ENCODE measurements at regions not wholly inside any gene's neighbourhood (a gene's known extent, or its start where the extent isn't known, plus 50 kb on each side); places are given as distances from the start of the nearest gene placed in this dataset.
"Not testable (repeated sequence)": the region's sequence is repeated elsewhere in the genome, so short reads cannot be mapped to it uniquely, and the experiment has no call there.

DNA sequence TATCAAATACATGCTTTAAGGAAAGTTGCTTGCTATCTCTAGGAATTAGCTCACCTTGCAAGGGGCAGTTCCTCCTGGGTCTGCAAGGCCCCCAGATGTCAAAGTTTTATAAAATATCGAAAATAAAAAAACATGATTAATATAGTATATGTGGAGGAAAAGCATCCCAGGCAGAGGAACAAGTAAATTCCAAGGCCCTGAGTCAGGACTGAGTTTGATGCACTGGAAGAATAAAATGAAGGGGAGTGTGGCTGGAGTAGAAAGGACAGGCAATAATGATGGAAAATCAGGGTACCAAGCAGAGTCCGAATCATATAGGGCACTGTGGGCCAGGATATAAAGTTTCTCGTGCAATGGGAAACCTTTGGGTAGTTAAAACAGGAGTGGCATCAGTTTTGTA lies 112.4 kb upstream of the EEPD1 start:
- DNase-seq, result no peak

- DNase-seq, result no peak
Measured at GRCh38 chr7:36044101-36044892, 108.8 kb upstream of the EEPD1 start.

DNA sequence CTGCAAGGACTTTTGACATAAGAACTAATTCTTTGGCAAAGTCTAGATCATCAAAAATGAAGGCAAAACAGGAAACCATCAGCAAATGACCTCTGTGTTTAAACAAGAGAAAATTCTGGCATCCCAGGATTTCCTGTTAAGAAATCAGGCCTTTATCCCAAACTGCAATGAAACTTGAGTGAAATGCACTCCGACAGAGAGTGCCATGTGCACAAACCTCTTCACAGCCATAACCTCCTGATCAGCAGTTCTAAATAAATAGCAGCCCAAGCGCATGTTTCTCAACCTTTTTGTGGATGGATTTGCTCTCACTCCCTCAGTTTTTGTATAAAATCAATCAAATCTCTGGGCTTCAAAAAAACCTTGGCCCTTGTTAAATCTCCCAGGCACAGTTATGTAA lies 107.7 kb upstream of the EEPD1 start:
- no peak for DNase-seq

- no peak for DNase-seq
Measured at GRCh38 chr7:36045830-36046341, 107.2 kb upstream of the EEPD1 start.

DNA sequence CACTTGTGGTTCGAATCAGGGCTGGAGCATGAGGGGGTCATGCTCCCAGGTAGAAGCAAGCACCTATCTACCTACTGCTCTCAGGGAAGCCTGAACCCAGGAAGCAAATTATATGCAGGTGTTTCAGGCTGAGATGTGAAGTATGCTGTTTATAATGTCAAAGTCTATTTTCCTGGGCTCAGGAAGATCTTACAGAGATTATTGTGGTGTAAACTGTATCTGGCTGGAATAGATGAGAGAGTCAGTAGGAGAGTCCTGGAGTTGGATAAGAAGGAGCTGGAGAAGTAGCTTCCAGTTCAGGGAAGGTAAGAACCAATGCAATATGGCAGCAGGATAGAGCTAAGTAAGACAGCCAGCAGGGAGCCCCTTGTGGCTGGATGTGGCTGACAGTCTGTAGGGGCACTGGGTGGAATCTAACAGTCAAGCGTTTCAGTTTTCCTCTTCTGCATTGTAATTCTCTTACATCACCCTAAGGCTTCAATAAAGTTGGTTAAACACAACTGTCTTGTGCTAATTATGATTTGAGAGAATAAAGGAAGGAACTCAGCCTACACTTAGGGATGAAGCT lies 105.9 kb upstream of the EEPD1 start:
- no peak for DNase-seq

GRCh38 chr7:36048141-36048901 lies 104.7 kb upstream of the EEPD1 start:
- DNase-seq, result no peak

DNA sequence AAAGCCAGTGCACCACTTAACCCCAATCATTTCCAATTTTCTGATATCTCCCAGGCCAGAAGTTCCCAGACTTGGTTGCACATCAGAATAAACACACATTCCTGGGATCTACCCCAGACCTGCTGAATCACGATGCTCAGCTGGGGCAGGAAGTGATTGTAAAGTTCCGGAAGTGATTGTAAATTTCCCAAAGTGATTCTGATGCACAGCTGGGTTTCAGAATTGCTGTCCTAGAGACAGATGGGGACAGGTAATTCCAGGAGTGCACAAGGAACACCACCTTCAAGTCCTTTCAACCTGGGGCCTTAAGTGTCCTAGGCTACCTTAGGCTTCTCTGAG lies 104.2 kb upstream of the EEPD1 start:
- DNase-seq, result no peak

DNA sequence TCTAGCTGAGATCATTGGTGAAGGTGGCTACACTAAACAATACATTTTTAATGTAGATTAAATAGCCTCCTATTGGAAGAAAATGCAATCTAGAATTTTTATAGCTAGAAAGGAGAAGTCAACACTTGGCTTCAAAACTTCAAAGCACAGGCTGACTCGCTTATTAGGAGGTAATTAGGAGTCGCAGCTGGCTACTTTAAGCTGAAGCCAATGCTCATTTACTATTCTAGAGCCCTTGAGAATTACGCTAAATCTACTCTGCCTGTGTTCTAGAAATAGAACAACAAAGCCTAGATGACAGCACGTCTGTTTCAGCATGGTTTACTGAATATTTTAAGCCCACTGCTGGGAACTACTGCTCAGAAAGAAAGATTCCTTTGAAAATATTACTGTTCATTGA lies 101.6 kb upstream of the EEPD1 start:
- DNase-seq, result no peak

DNA sequence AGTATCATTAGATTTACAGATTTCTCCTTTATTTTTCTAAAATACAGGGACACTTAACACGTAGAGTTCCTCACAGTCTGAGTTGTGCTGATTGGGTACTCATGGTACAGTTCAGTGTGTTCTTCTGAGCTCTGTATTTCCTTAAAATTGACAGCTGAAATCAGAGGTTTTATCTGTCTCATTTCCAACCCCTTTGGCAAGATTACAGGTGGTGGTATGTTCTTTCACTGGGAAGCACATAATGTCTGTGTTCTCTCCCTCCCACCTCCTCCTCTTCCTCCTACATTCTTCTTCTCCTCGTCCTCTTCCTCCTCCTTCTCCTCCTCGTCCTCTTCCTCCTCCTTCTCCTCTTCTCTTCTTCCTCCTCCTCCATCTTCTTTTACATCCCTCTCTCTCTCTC lies 99.5 kb upstream of the EEPD1 start:
- DNase-seq, result no peak

DNA sequence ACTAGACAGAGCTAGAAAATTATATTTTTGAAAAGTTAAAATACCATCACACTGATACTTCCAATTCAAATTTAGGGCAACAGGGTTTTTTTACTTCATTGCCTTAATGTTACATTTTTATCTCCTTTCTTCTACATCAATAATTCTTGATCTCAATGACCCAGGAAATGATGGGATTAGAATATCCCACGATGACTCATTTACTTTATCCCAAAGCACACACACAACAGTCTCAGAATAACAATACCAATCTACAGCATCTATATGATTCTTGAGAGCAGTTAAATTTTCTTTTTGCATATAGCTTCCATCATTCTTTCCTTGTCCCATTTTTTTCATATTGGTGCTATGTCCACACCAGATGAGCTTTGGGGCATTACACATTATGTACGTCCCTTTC lies 98.4 kb upstream of the EEPD1 start:
- no peak for DNase-seq

DNA sequence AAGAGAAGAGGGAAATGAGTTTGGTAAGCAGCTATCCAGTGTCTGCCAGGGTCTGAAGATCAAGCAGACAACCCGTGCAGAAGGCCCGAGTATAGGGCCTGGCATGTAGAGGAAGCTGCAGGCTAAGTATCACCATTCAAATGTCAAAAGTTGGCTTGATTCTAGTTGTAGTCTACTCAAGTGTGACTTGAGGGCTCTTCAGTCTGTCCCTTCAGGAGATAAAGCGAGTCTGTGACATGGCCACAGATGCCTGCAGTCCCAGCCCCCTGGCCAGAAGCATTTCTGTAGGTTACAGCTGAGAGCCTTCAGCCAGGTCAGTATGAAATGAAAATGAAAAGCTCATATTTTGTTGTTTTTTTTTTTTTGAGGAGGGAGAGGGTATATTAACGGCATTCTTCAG lies 97.8 kb upstream of the EEPD1 start:
- no peak for DNase-seq

DNA sequence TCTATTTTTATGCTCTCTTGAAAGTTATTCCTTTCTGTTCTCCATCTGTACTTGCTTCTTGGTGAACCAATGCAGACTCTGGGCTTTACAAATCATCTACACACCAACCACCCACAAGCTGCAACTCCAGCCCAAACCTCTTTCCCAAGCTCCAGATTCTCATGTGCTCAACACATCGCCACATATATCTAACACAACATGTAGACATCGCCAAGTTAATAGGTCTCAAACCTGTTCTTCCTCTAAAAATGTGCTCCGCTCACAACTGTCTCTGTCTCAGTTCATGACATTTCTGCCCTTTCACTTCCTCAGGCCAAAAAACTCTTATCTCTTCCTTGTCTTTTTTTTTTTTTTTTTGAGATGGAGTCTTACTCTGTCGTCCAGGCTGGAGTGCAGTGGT lies 95.7 kb upstream of the EEPD1 start:
- no peak for DNase-seq

- DNase-seq, result no peak
Measured at GRCh38 chr7:36058020-36058592, 94.9 kb upstream of the EEPD1 start.

GRCh38 chr7:36060388-36060787 lies 92.7 kb upstream of the EEPD1 start:
- DNase-seq, result not testable (repeated sequence)

DNA sequence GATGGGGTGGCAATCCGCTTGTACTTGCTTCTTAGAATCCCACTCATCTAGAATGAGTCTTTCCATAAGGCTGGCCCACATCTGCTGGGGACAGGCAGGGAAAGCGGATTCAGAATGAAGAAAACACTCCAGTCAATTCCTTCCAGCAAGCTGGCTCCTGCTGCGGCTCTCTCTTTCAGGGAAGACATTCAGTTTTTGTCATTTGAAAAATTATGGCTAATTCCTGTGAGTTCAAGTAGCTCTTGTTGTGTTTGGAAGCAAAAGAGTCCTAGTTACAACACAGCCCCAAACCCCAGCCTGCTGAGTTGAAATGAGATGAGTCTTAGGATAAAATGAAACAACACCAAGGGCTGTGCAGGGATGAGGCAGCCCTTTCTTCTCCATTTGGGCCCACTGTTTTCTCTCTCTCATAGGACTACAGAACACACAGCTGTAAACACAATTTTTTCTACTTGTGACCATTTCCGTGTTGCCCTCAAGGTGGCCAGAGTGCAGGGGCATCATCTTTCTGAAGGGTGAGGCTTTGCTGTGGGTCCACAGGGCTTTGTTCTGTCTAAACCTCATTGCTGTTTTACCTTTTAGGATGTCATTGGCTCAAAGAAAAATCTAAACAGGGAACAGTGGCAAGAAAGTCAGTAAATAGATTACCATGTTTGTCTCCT lies 90.8 kb upstream of the EEPD1 start:
- DNase-seq, result no peak

DNA sequence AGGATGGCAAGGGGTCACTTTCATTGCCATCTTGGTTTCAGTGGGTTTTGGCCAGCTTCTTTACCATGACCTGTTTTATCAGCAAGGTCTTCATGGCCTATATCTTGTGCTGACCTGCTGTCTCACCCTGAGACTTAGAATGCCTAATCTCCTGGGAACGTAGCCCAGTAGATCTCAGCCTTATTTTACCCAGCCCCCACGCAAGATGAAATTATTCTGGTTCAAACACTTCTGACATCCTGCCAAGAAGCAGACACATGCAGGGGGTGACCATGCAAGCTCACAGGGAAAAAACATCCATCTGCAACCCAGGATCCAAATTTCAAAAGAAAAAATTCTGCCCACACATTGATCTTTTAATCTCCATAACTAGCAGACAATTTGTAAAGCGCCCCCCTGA lies 88.4 kb upstream of the EEPD1 start:
- DNase-seq, result no peak

DNA sequence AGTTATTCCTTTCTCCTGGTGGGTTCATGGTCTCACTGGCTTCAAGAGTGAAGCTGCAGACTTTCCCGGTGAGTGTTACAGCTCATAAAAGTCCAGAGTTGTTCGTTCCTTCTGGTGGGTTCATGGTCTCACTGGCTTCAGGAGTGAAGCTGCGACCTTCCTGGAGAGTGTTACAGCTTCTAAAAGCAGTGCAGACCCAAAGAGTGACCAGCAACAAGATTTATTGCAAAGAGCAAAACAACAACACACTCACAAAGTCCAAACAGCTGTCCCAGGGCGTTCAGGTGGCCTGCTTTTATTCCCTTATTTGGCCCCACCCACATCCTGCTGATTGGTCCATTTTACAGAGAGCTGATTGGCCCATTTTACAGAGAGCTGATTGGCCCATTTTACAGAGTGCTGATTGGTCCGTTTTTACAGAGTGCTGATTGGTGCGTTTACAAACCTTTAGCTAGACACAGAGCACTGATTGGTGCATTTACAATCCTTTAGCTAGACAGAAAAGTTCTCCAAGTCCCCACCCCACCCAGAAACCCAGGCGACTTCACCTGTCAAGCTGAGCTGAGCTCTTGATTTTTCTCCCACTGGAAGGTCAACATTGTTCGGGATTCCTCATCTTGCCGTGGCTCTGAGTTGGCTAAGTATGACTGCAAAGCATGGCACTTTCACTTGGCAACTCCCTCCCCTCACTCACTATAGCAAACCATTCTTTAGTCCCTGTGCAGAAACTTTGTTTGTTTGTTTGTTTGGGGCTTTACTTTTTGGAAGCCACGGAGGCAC lies 87.3 kb upstream of the EEPD1 start:
- not testable (repeated sequence) for DNase-seq

DNA sequence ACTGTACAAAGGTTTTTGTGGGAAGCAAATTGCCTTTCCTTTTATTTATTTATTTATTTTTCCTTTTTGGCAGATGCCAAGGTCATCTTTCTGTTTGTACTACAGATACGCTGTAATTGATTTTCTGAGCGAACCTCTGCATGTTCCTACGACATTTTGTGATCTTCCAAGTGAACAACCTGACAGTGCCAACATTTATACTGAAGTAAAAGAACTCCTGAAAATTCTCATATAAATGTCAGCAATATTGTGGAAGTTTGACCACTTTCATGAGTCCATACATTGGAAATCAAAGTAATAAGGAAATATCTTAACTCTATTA lies 86.8 kb upstream of the EEPD1 start:
- no peak for DNase-seq

GRCh38 chr7:36070230-36070629 lies 82.8 kb upstream of the EEPD1 start:
- no peak for DNase-seq

DNA sequence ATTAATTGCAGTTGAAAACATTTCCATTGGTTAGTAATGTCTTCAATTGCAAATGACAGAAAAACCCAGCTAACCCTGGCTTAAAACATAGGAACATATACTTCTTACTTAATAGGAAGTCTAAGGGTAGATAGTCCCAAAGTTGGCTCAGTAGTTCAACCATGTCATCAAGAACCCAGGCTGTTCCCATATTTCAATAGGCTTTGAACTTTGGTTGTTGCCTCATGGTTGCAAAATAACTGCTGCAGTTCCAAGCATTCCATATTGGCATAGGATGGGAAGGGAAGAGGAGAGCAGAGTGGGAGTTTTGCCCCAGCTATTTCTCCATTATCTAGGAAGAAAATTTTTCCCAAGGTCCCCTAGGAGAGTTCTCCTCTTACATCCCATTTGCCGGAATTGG lies 81.4 kb upstream of the EEPD1 start:
- DNase-seq, result no peak

DNA sequence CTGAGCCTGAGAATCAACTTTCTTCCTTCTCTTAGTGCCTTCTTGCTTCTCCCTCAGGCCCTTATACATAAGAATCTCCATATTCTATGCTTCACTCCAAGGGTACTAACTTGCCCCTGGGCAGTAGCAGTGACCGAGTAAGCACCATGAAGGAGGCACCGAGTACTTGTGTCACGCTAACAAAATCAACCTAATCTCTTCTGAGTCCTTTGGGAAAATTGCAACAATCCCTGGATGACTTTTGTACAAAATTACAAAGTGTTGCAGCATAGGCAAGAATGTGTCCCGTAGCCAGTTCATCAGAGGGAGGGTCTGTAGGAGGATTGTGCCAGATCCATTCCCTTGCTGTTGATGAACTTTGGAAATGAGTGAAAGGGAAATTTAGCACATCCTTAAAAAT lies 80.4 kb upstream of the EEPD1 start:
- DNase-seq, result no peak

- no peak for DNase-seq
Measured at GRCh38 chr7:36075561-36075960, 77.5 kb upstream of the EEPD1 start.

DNA sequence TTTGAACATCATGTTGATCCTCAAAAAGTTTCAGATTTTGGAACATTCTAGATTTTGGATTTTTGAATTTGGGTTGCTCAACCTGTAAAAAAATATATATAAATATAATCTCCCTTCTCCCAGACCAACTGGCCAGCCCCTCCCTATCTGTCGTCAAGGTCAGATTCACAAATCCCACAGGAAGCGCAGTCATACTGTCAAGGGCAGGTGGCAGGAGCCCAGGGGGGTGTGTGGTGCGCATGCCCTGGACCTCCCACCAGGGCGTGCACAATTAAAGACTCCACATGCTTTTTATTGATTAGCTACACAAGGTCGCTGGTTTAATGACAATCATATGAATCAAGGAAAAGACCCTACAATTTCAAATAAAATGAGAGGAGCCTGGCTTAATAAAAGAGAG lies 77.0 kb upstream of the EEPD1 start:
- no peak for DNase-seq
